ENCODE measurements at regions not wholly inside any gene's neighbourhood (a gene's known extent, or its start where the extent isn't known, plus 50 kb on each side); places are given as distances from the start of the nearest gene placed in this dataset.

DNA sequence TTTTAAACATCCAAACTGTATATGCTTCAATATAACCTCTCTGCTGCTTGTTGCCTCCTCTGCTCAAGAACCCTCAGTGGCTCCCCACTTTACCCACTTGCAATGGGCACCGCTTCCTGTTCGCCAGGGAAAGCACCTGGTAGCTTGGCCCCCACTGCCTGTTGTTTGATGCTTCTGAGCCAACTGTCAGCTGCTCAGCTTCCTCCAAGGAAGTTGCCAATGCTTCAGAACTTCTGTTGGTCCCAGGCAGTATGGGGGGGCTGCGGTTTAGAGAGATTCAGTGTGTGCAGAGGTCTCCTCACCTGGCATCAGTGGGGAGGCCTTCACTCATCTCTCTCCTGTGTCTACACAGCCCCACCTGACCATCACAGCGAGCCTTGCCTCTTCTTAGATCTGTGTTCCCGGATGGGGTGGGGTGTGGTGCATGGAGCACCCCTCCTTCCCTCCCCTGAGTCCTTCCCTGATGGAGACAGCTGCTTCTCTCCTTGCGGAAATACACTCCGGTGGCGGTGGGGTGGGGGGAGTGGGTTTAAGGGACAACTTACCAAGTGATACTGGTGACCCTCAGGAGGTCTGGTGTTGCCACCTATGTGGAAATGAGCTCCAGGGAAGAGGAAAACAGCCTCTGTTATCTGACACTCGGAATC lies 308.1 kb downstream of the CDH26 start:
- H4K91ac ChIP-seq (ENCODE audit: low read depth, low read length, poor library complexity) = no peak overlapping the region
- no peaks in the 10 kb centered on the region for H3K27me3 ChIP-seq (ENCODE audit: control insufficient read depth in 3 of 3, insufficient read depth in 3 of 3, low read depth in 1 of 3, low read length in 3 of 3)
- H4K8ac ChIP-seq (ENCODE audit: low read depth, low read length) = no peak overlapping the region
- H3K4me1 ChIP-seq (ENCODE audit: control insufficient read depth in 2 of 2, insufficient read depth in 1 of 2, low read depth in 1 of 2, low read length in 2 of 2) = peaks cover 0 to 7% of the 10 kb centered on the region in 2 donors
- H3K36me3 ChIP-seq (replicated peaks in 1 of 2; ENCODE audit: control insufficient read depth in 2 of 2, insufficient read depth in 2 of 2, low read length in 2 of 2) = no peaks in the 10 kb centered on the region
- no peak overlapping the region for H3K27ac ChIP-seq (replicated peaks; ENCODE audit: low read length)
- no peaks in the 10 kb centered on the region for H3K79me1 ChIP-seq (ENCODE audit: low read depth, low read length)
- no peak overlapping the region for H3K9ac ChIP-seq (ENCODE audit: low read depth, low read length, poor library complexity)
- no peak overlapping the region for H3K4me3 ChIP-seq (ENCODE audit: low read length in 2 of 2)
- H2AK5ac ChIP-seq (ENCODE audit: low read depth, low read length) = no peak overlapping the region
- H3K4ac ChIP-seq (ENCODE audit: low read length) = peak overlapping the region; percentile 20
- no peak overlapping the region for H2AFZ ChIP-seq (ENCODE audit: low read length)
- no peak overlapping the region for H3K18ac ChIP-seq (ENCODE audit: low read length)
- no peak overlapping the region for H3K4me2 ChIP-seq (ENCODE audit: insufficient read depth, low read length, poor library complexity, severe bottlenecking)
- WGBS, 2 donors (ENCODE audit: extremely low coverage in 2 of 2, insufficient read length in 2 of 2, insufficient replicate concordance in 1 of 2) = no CpG with 5 or more reads among the region's 9 CpGs
- no peak overlapping the region for H2BK12ac ChIP-seq (ENCODE audit: low read length)
- no peak overlapping the region for H3K14ac ChIP-seq (ENCODE audit: low read length)
- no peak overlapping the region for H2BK120ac ChIP-seq (ENCODE audit: low read depth, low read length)
- H2BK15ac ChIP-seq (ENCODE audit: low read length) = no peak overlapping the region
- H3K9me3 ChIP-seq (replicated peaks in 1 of 2; ENCODE audit: control insufficient read depth in 2 of 2, insufficient read depth in 1 of 2, low read depth in 1 of 2, low read length in 2 of 2) = no peaks in the 10 kb centered on the region
- DNase-seq (ENCODE audit: low spot score) = no peak
- no peak overlapping the region for H2BK5ac ChIP-seq (ENCODE audit: low read length)
- H3K23ac ChIP-seq (ENCODE audit: low read depth, low read length, poor library complexity) = no peak overlapping the region

DNA sequence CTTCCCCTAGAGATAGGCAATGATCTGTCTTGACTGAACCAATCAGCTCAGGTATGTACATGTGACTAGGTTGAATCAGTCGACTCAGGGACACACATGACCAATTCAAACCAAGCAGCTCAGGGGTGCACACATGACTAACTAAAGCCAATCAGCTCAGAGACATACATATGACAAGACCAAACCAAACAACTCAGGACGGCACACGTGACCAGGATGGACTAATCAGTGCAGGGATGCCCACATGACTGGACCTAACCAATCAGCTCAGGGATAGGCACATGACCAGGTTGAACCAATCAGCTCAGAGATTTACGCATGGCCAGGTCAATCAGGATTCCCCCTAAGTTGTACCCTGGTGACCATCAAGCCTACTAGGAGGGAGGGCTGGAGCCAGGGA lies 310.3 kb downstream of the CDH26 start:
- Histone ChIP-seq H3K9ac (ENCODE audit: low read depth, low read length, poor library complexity) (no peak overlapping the region), H3K79me1 (ENCODE audit: low read depth, low read length) (no peaks in the 10 kb centered on the region), H3K4ac (ENCODE audit: low read length) (no peak overlapping the region), H3K4me2 (ENCODE audit: insufficient read depth, low read length, poor library complexity, severe bottlenecking) (no peak overlapping the region), H3K23ac (ENCODE audit: low read depth, low read length, poor library complexity) (no peak overlapping the region), H2AFZ (ENCODE audit: low read length) (no peak overlapping the region), H3K14ac (ENCODE audit: low read length) (no peak overlapping the region), H2AK5ac (ENCODE audit: low read depth, low read length) (no peak overlapping the region), H4K8ac (ENCODE audit: low read depth, low read length) (no peak overlapping the region), H2BK5ac (ENCODE audit: low read length) (no peak overlapping the region), H4K91ac (ENCODE audit: low read depth, low read length, poor library complexity) (no peak overlapping the region), H2BK120ac (ENCODE audit: low read depth, low read length) (no peak overlapping the region), H3K27me3 (ENCODE audit: control insufficient read depth in 3 of 3, insufficient read depth in 3 of 3, low read depth in 1 of 3, low read length in 3 of 3) (no peaks in the 10 kb centered on the region), H2BK12ac (ENCODE audit: low read length) (no peak overlapping the region), H2BK15ac (ENCODE audit: low read length) (no peak overlapping the region), H3K27ac (replicated peaks; ENCODE audit: low read length) (no peak overlapping the region), H3K4me3 (ENCODE audit: low read length in 2 of 2) (no peak overlapping the region), H3K18ac (ENCODE audit: low read length) (no peak overlapping the region), H3K9me3 (replicated peaks in 1 of 2; ENCODE audit: control insufficient read depth in 2 of 2, insufficient read depth in 1 of 2, low read depth in 1 of 2, low read length in 2 of 2) (no peaks in the 10 kb centered on the region), H3K36me3 (replicated peaks in 1 of 2; ENCODE audit: control insufficient read depth in 2 of 2, insufficient read depth in 2 of 2, low read length in 2 of 2) (no peaks in the 10 kb centered on the region), H3K4me1 (ENCODE audit: control insufficient read depth in 2 of 2, insufficient read depth in 1 of 2, low read depth in 1 of 2, low read length in 2 of 2) (peaks cover 0 to 9% of the 10 kb centered on the region in 2 donors)
- no peak for DNase-seq (ENCODE audit: low spot score)
- no CpG with 5 or more reads among the region's 4 CpGs for WGBS, 2 donors (ENCODE audit: extremely low coverage in 2 of 2, insufficient read length in 2 of 2, insufficient replicate concordance in 1 of 2)

DNA sequence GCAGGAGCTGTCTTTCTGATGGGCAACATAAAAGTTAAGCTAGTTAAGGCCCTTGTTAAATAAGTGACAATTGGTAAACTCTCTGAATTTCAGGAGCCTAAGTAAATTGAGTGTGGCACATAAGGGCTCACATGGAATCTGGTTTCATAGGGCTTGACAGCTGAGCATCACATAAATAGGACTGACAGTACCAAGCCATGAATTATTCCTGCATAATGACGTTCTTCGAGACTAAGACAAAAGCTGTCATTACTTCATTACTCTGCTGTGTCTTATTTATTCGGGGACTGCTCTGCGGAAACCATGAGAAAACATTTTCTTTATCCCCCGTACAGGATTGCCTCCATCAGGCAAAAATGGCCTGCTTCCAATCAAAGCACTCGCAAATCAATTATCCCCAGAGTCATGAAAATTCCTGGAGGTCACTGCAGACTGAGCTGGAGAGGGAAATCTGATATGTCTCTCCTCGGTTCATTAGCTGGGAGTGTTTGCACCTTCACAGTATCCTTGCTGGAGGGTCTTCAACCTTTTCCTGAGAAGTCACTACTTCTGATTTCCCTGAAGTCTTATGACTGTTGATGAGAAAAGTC lies 311.4 kb downstream of the CDH26 start:
- no peaks in the 10 kb centered on the region for H3K9me3 ChIP-seq (replicated peaks in 1 of 2; ENCODE audit: control insufficient read depth in 2 of 2, insufficient read depth in 1 of 2, low read depth in 1 of 2, low read length in 2 of 2)
- no peak overlapping the region for H3K9ac ChIP-seq (ENCODE audit: low read depth, low read length, poor library complexity)
- H3K79me1 ChIP-seq (ENCODE audit: low read depth, low read length) = no peaks in the 10 kb centered on the region
- no peak overlapping the region for H3K4me3 ChIP-seq (ENCODE audit: low read length in 2 of 2)
- no peaks in the 10 kb centered on the region for H3K36me3 ChIP-seq (replicated peaks in 1 of 2; ENCODE audit: control insufficient read depth in 2 of 2, insufficient read depth in 2 of 2, low read length in 2 of 2)
- H3K14ac ChIP-seq (ENCODE audit: low read length) = no peak overlapping the region
- no peak overlapping the region for H2BK120ac ChIP-seq (ENCODE audit: low read depth, low read length)
- no peak overlapping the region for H3K27ac ChIP-seq (replicated peaks; ENCODE audit: low read length)
- no peak overlapping the region for H3K4ac ChIP-seq (ENCODE audit: low read length)
- H2BK15ac ChIP-seq (ENCODE audit: low read length) = no peak overlapping the region
- H3K23ac ChIP-seq (ENCODE audit: low read depth, low read length, poor library complexity) = no peak overlapping the region
- no peak overlapping the region for H2AFZ ChIP-seq (ENCODE audit: low read length)
- no peak overlapping the region for H3K4me2 ChIP-seq (ENCODE audit: insufficient read depth, low read length, poor library complexity, severe bottlenecking)
- H4K8ac ChIP-seq (ENCODE audit: low read depth, low read length) = no peak overlapping the region
- peaks cover 0 to 9% of the 10 kb centered on the region in 2 donors for H3K4me1 ChIP-seq (ENCODE audit: control insufficient read depth in 2 of 2, insufficient read depth in 1 of 2, low read depth in 1 of 2, low read length in 2 of 2)
- no peak overlapping the region for H2BK5ac ChIP-seq (ENCODE audit: low read length)
- H2AK5ac ChIP-seq (ENCODE audit: low read depth, low read length) = no peak overlapping the region
- no peak for DNase-seq (ENCODE audit: low spot score)
- no peak overlapping the region for H2BK12ac ChIP-seq (ENCODE audit: low read length)
- H3K27me3 ChIP-seq (ENCODE audit: control insufficient read depth in 3 of 3, insufficient read depth in 3 of 3, low read depth in 1 of 3, low read length in 3 of 3) = no peaks in the 10 kb centered on the region
- H3K18ac ChIP-seq (ENCODE audit: low read length) = no peak overlapping the region
- H4K91ac ChIP-seq (ENCODE audit: low read depth, low read length, poor library complexity) = no peak overlapping the region
- WGBS, 2 donors (ENCODE audit: extremely low coverage in 2 of 2, insufficient read length in 2 of 2, insufficient replicate concordance in 1 of 2) = no CpG with 5 or more reads among the region's 7 CpGs

DNA sequence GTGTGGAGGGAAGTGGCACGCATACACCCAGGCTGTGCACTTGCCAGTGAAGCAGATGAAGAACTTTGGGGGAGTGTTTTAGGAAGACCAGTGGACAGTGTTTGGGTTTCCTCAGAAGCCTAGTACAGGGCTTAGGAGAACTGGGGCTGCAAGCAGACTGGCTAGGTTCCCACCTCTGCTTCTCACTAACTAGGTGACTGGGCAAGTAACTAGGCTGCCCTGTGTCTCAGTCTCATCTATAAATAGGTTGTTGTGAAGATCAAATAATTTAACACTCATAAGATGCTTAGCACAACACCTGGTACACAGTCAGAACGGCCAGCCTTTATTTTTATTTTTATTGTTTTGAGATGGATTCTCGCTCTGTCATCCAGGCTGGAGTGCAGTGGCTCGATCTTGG lies 312.1 kb downstream of the CDH26 start:
- Histone ChIP-seq H3K23ac (ENCODE audit: low read depth, low read length, poor library complexity) (no peak overlapping the region), H3K4me2 (ENCODE audit: insufficient read depth, low read length, poor library complexity, severe bottlenecking) (no peak overlapping the region), H2AFZ (ENCODE audit: low read length) (no peak overlapping the region), H2BK120ac (ENCODE audit: low read depth, low read length) (no peak overlapping the region), H3K9me3 (replicated peaks in 1 of 2; ENCODE audit: control insufficient read depth in 2 of 2, insufficient read depth in 1 of 2, low read depth in 1 of 2, low read length in 2 of 2) (no peaks in the 10 kb centered on the region), H3K14ac (ENCODE audit: low read length) (no peak overlapping the region), H2BK12ac (ENCODE audit: low read length) (no peak overlapping the region), H3K9ac (ENCODE audit: low read depth, low read length, poor library complexity) (no peak overlapping the region), H3K27me3 (ENCODE audit: control insufficient read depth in 3 of 3, insufficient read depth in 3 of 3, low read depth in 1 of 3, low read length in 3 of 3) (no peaks in the 10 kb centered on the region), H2AK5ac (ENCODE audit: low read depth, low read length) (no peak overlapping the region), H2BK15ac (ENCODE audit: low read length) (no peak overlapping the region), H3K36me3 (replicated peaks in 1 of 2; ENCODE audit: control insufficient read depth in 2 of 2, insufficient read depth in 2 of 2, low read length in 2 of 2) (no peaks in the 10 kb centered on the region), H3K18ac (ENCODE audit: low read length) (no peak overlapping the region), H3K4ac (ENCODE audit: low read length) (no peak overlapping the region), H3K4me3 (ENCODE audit: low read length in 2 of 2) (no peak overlapping the region), H4K8ac (ENCODE audit: low read depth, low read length) (no peak overlapping the region), H3K27ac (replicated peaks; ENCODE audit: low read length) (no peak overlapping the region), H2BK5ac (ENCODE audit: low read length) (no peak overlapping the region), H4K91ac (ENCODE audit: low read depth, low read length, poor library complexity) (no peak overlapping the region), H3K4me1 (ENCODE audit: control insufficient read depth in 2 of 2, insufficient read depth in 1 of 2, low read depth in 1 of 2, low read length in 2 of 2) (peaks cover 0 to 9% of the 10 kb centered on the region in 2 donors), H3K79me1 (ENCODE audit: low read depth, low read length) (no peaks in the 10 kb centered on the region)
- WGBS, 2 donors (ENCODE audit: extremely low coverage in 2 of 2, insufficient read length in 2 of 2, insufficient replicate concordance in 1 of 2) = no CpG with 5 or more reads among the region's 4 CpGs
- no peak for DNase-seq (ENCODE audit: low spot score)

Measured in neuronal stem cell (in vitro differentiated cells).